HEK293 (cell line): ENCODE measurements at regions not wholly inside any gene's neighbourhood (a gene's known extent, or its start where the extent isn't known, plus 50 kb on each side); places are given as distances from the start of the nearest gene placed in this dataset.

Experiments used
- CTCF ChIA-PET: fragments of 350-600 bp; formaldehyde crosslinking; extraction: SDS; loops from one replicate; lab custom pipeline; 2021; ENCODE audit warnings: antibody characterized with exemption; lab: Yijun Ruan, JAX
- POLR2A ChIA-PET: fragments of 300-600 bp; formaldehyde crosslinking; extraction: SDS; loops from one replicate; lab custom pipeline; 2020; ENCODE audit warnings: antibody characterized with exemption, inconsistent platforms; lab: Yijun Ruan, JAX
- H3K27ac ChIP-seq: fragments of 200-500 bp; sonication (Bioruptor generic); 2 replicates; pipeline ENCODE4 v1.5.1; 2014; ENCODE audit warnings: low read depth, low read length, control low read depth, inconsistent platforms; ENCODE audit errors: extremely low read depth
- H3K36me3 ChIP-seq, 2 experiments: fragments of 200-500 bp in 1 of 2; sonication (Bioruptor generic) in 1 of 2; 1 replicate in 1 of 2; 2 replicates in 1 of 2; pipeline ENCODE4 v1.5.1; 2014 to 2017; ENCODE audit warnings: inconsistent platforms in 2 of 2, low read length in 2 of 2; ENCODE audit not compliant: control insufficient read depth in 2 of 2, insufficient read depth in 1 of 2
- H3K4me1 ChIP-seq: fragments of 200-500 bp; sonication (Bioruptor generic); 2 replicates; pipeline ENCODE4 v1.5.1; 2014; ENCODE audit warnings: mild to moderate bottlenecking, low read length, inconsistent platforms; ENCODE audit not compliant: control insufficient read depth, insufficient read depth
- H3K4me3 ChIP-seq: 2 replicates; pipeline ENCODE4 v1.5.1; 2011; ENCODE audit warnings: low read depth, mild to moderate bottlenecking, control low read depth, low read length, moderate library complexity
- H3K9me3 ChIP-seq: fragments of 200-500 bp; sonication (Bioruptor generic); 2 replicates; pipeline ENCODE4 v1.5.1; 2014; ENCODE audit warnings: low read depth, low read length, inconsistent platforms; ENCODE audit not compliant: control insufficient read depth, insufficient read depth
- ATF2 ChIP-seq: fragments of 450-650 bp; formaldehyde crosslinking; IDR thresholded peaks from 2 replicates; pipeline ENCODE4 v1.5.1; 2016; ENCODE audit warnings: missing biosample characterization, missing genetic modification characterization, low read depth
- BCL11B ChIP-seq: fragments of 450-650 bp; formaldehyde crosslinking; IDR thresholded peaks from 2 replicates; pipeline ENCODE4 v1.5.1; 2016; ENCODE audit warnings: low read depth, missing biosample characterization, missing genetic modification characterization
- BCL6B ChIP-seq: fragments of 450-650 bp; formaldehyde crosslinking; IDR thresholded peaks from 2 replicates; pipeline ENCODE4 v1.5.1; 2017; ENCODE audit warnings: missing biosample characterization, missing genetic modification characterization
- KLF8 ChIP-seq: fragments of 450-650 bp; formaldehyde crosslinking; IDR thresholded peaks from 2 replicates; pipeline ENCODE4 v1.5.1; 2016; ENCODE audit warnings: missing biosample characterization, missing genetic modification characterization
- REPIN1 ChIP-seq: fragments of 450-650 bp; formaldehyde crosslinking; IDR thresholded peaks from 2 replicates; pipeline ENCODE4 v1.5.1; 2017; ENCODE audit warnings: missing biosample characterization, missing genetic modification characterization, low read depth
- SP2 ChIP-seq: fragments of 450-650 bp; formaldehyde crosslinking; IDR thresholded peaks from 2 replicates; pipeline ENCODE4 v1.5.1; 2016; ENCODE audit warnings: missing biosample characterization, missing genetic modification characterization
- SP3 ChIP-seq: fragments of 450-650 bp; formaldehyde crosslinking; IDR thresholded peaks from 2 replicates; pipeline ENCODE4 v1.5.1; 2016; ENCODE audit warnings: missing biosample characterization, missing genetic modification characterization
- ZBTB10 ChIP-seq: fragments of 450-650 bp; formaldehyde crosslinking; IDR thresholded peaks from 2 replicates; pipeline ENCODE4 v1.5.1; 2016; ENCODE audit warnings: missing biosample characterization, missing genetic modification characterization
- ZBTB21 ChIP-seq: fragments of 450-650 bp; formaldehyde crosslinking; IDR thresholded peaks from 2 replicates; pipeline ENCODE4 v1.5.1; 2017; ENCODE audit warnings: missing biosample characterization, missing genetic modification characterization
- ZBTB48 ChIP-seq: fragments of 450-650 bp; formaldehyde crosslinking; IDR thresholded peaks from 2 replicates; pipeline ENCODE4 v1.5.1; 2016; ENCODE audit warnings: missing biosample characterization, missing genetic modification characterization
- ZBTB8A ChIP-seq: fragments of 450-650 bp; formaldehyde crosslinking; IDR thresholded peaks from 2 replicates; pipeline ENCODE4 v1.5.1; 2016; ENCODE audit warnings: missing biosample characterization, missing genetic modification characterization
- ZFHX2 ChIP-seq: fragments of 450-650 bp; formaldehyde crosslinking; conservative IDR thresholded peaks from 2 replicates; pipeline ENCODE4 v1.5.1; 2016; ENCODE audit warnings: missing biosample characterization, missing genetic modification characterization
- ZFP3 ChIP-seq: fragments of 450-650 bp; formaldehyde crosslinking; IDR thresholded peaks from 2 replicates; pipeline ENCODE4 v1.5.1; 2016; ENCODE audit warnings: low read depth, missing biosample characterization, missing genetic modification characterization
- ZFP37 ChIP-seq: fragments of 450-650 bp; formaldehyde crosslinking; IDR thresholded peaks from 2 replicates; pipeline ENCODE4 v1.5.1; 2016; ENCODE audit warnings: missing biosample characterization, missing genetic modification characterization
- ZNF121 ChIP-seq: fragments of 450-650 bp; formaldehyde crosslinking; IDR thresholded peaks from 2 replicates; pipeline ENCODE4 v1.5.1; 2016; ENCODE audit warnings: missing biosample characterization, missing genetic modification characterization
- ZNF175 ChIP-seq: fragments of 450-650 bp; formaldehyde crosslinking; IDR thresholded peaks from 2 replicates; pipeline ENCODE4 v1.5.1; 2016; ENCODE audit warnings: missing biosample characterization, missing genetic modification characterization
- ZNF292 ChIP-seq: fragments of 450-650 bp; formaldehyde crosslinking; IDR thresholded peaks from 2 replicates; pipeline ENCODE4 v1.5.1; 2016; ENCODE audit warnings: low read depth, missing biosample characterization, missing genetic modification characterization, borderline replicate concordance
- ZNF311 ChIP-seq: fragments of 450-650 bp; formaldehyde crosslinking; IDR thresholded peaks from 2 replicates; pipeline ENCODE4 v1.5.1; 2017; ENCODE audit warnings: missing biosample characterization, missing genetic modification characterization, borderline replicate concordance
- ZNF341 ChIP-seq: fragments of 450-650 bp; formaldehyde crosslinking; IDR thresholded peaks from 2 replicates; pipeline ENCODE4; 2016; ENCODE audit warnings: low read depth, missing biosample characterization, missing genetic modification characterization
- ZNF398 ChIP-seq: fragments of 450-650 bp; formaldehyde crosslinking; IDR thresholded peaks from 2 replicates; pipeline ENCODE4 v1.5.1; 2017; ENCODE audit warnings: missing biosample characterization, missing genetic modification characterization
- ZNF449 ChIP-seq: fragments of 450-650 bp; formaldehyde crosslinking; IDR thresholded peaks from 2 replicates; pipeline ENCODE4 v1.5.1; 2017; ENCODE audit warnings: missing biosample characterization, mild to moderate bottlenecking, missing genetic modification characterization, moderate library complexity
- ZNF501 ChIP-seq: fragments of 450-650 bp; formaldehyde crosslinking; IDR thresholded peaks from 2 replicates; pipeline ENCODE4 v1.5.1; 2016; ENCODE audit warnings: missing biosample characterization, missing genetic modification characterization
- ZNF544 ChIP-seq: fragments of 450-650 bp; formaldehyde crosslinking; IDR thresholded peaks from 2 replicates; pipeline ENCODE4 v1.5.0; 2017; ENCODE audit warnings: missing biosample characterization, missing genetic modification characterization
- ZNF621 ChIP-seq: fragments of 450-650 bp; formaldehyde crosslinking; IDR thresholded peaks from 2 replicates; pipeline ENCODE4 v1.5.1; 2017; ENCODE audit warnings: missing biosample characterization, missing genetic modification characterization
- ZNF623 ChIP-seq: fragments of 450-650 bp; formaldehyde crosslinking; IDR thresholded peaks from 2 replicates; pipeline ENCODE4 v1.5.1; 2016; ENCODE audit warnings: missing biosample characterization, missing genetic modification characterization
- ZNF624 ChIP-seq: fragments of 450-650 bp; formaldehyde crosslinking; IDR thresholded peaks from 2 replicates; pipeline ENCODE4 v1.5.1; 2017; ENCODE audit warnings: missing biosample characterization, missing genetic modification characterization
- ZNF629 ChIP-seq: fragments of 450-650 bp; formaldehyde crosslinking; IDR thresholded peaks from 2 replicates; pipeline ENCODE4 v1.5.1; 2017; ENCODE audit warnings: missing biosample characterization, missing genetic modification characterization
- ZNF639 ChIP-seq: fragments of 450-650 bp; formaldehyde crosslinking; IDR thresholded peaks from 2 replicates; pipeline ENCODE4 v1.5.1; 2016; ENCODE audit warnings: missing biosample characterization, missing genetic modification characterization
- ZNF791 ChIP-seq: fragments of 450-650 bp; formaldehyde crosslinking; IDR thresholded peaks from 2 replicates; pipeline ENCODE4 v1.5.1; 2016; ENCODE audit warnings: missing biosample characterization, missing genetic modification characterization
- ZNF837 ChIP-seq: fragments of 450-650 bp; formaldehyde crosslinking; IDR thresholded peaks from 2 replicates; pipeline ENCODE4 v1.5.1; 2016; ENCODE audit warnings: missing biosample characterization, missing genetic modification characterization

- peak; percentile 9; the same call in 1 of the 2 replicates for TF ChIP-seq SP3 (tag by site-specific recombination)
- no peak for TF ChIP-seq ZNF623 (tag by site-specific recombination)
- 0 out of 2 replicates have a peak, but pooled peaks have one; percentile 1 for TF ChIP-seq SP2 (tag by site-specific recombination)
- no peak for TF ChIP-seq ZNF791
- no peak for TF ChIP-seq ZFP3
- TF ChIP-seq ZNF639 (tag by site-specific recombination): no peak
- no peak for TF ChIP-seq ZNF544
- TF ChIP-seq ZNF175 (tag by site-specific recombination): no peak
- no peak; the same call in 1 of the 2 replicates for TF ChIP-seq ZFHX2 (tag by site-specific recombination)
- TF ChIP-seq ZNF341 (tag by site-specific recombination): no peak; the same call in none of the 2 replicates
- peak; percentile 34; the same call in 1 of the 2 replicates for TF ChIP-seq ZFP37 (tag by site-specific recombination)
- no peak for TF ChIP-seq REPIN1 (tag by site-specific recombination)
- no peak for TF ChIP-seq ZNF311 (tag by site-specific recombination)
- no peak for TF ChIP-seq BCL11B
- TF ChIP-seq ZBTB48 (tag by site-specific recombination): no peak
These were observed 62.0 kb upstream of the HDDC2 start (continued) for GRCh38 chr6:125363824-125364165.

- no peak overlapping the region for H3K27ac ChIP-seq
- peaks cover 9% of the 10 kb centered on the region for H3K4me1 ChIP-seq
- no peaks in the 10 kb centered on the region for H3K9me3 ChIP-seq
- CTCF ChIA-PET: interaction anchor here (0.6 to 1.5 kb wide), 2 partner anchors 8 to 358 kb away, joined by 3 to 4 read pairs; no protein-coding TSS in a partner anchor
- no peaks in the 10 kb centered on the region for H3K36me3 ChIP-seq
- no peak overlapping the region for H3K4me3 ChIP-seq
- POLR2A ChIA-PET: no interaction called here
- TF ChIP-seq ZBTB10 (tag by site-specific recombination): no peak
- TF ChIP-seq KLF8 (tag by site-specific recombination): no peak
- no peak for TF ChIP-seq ZNF398
- no peak for TF ChIP-seq BCL6B (tag by site-specific recombination)
- TF ChIP-seq ZNF292 (tag by site-specific recombination): no peak
- TF ChIP-seq ZNF449 (tag by site-specific recombination): no peak
- no peak for TF ChIP-seq BCL11B
- TF ChIP-seq ZNF121: no peak
- TF ChIP-seq ZNF501: no peak
- TF ChIP-seq ZBTB21: no peak
- no peak for TF ChIP-seq ZNF624 (tag by site-specific recombination)
- TF ChIP-seq ZNF621 (tag by site-specific recombination): no peak
- TF ChIP-seq ZNF837 (tag by site-specific recombination): no peak
- no peak for TF ChIP-seq ATF2 (tag by site-specific recombination)
- TF ChIP-seq ZBTB8A: no peak
- TF ChIP-seq ZNF629 (tag by site-specific recombination): no peak
These were observed 63.5 kb upstream of the HDDC2 start for GRCh38 chr6:125365230-125365629.
